B cell (primary cell): ENCODE measurements at regions not wholly inside any gene's neighbourhood (a gene's known extent, or its start where the extent isn't known, plus 50 kb on each side); places are given as distances from the start of the nearest gene placed in this dataset.

ENCODE experiments used
- ATAC-seq: fragments of 200-7000 bp; cut with Tn5 transposase; one replicate; pipeline ENCODE4 v1.10.0; 2021; ENCODE audit warnings: low read depth, mild to moderate bottlenecking, moderate number of reproducible peaks, moderate library complexity
- CTCF ChIA-PET: fragments of 350-600 bp; sonication (Branson Sonifier 250); formaldehyde crosslinking; loops from one replicate; lab custom pipeline; 2021; ENCODE audit warnings: antibody characterized with exemption, inconsistent platforms; lab: Charles Lee
- POLR2A ChIA-PET: fragments of 350-600 bp; sonication (Branson Sonifier 250); formaldehyde crosslinking; loops from one replicate; lab custom pipeline; 2021; ENCODE audit warnings: antibody characterized with exemption; lab: Charles Lee
- DNase-seq: peaks from one replicate; pipeline ENCODE4 v3.0.0; 2013
- H2AFZ ChIP-seq: 2 replicates; pipeline ENCODE4 v1.6.1; 2012; ENCODE audit warnings: mild to moderate bottlenecking, low read depth, low read length; ENCODE audit not compliant: insufficient read depth, poor library complexity, severe bottlenecking
- H3K27ac ChIP-seq, 2 donors: 1 replicate in 1 of 2; 2 replicates in 1 of 2; pipeline ENCODE4 v1.5.1; 2012 to 2013; ENCODE audit warnings: low read length in 2 of 2, mild to moderate bottlenecking in 2 of 2, moderate library complexity in 1 of 2
- H3K27me3 ChIP-seq, 4 experiments: fragments of 200-600 bp in 1 of 4; sonication (generic) in 1 of 4; replicated peaks in 1 of 4; 1 replicate in 2 of 4; 2 replicates in 2 of 4; pipeline versions ENCODE4 v1.6.1 to v1.7.0; 2013 to 2016; ENCODE audit warnings: low read length in 3 of 4, mild to moderate bottlenecking in 2 of 4, mixed read lengths in 1 of 4, moderate library complexity in 1 of 4; ENCODE audit not compliant: insufficient read depth in 4 of 4, control insufficient read depth in 3 of 4; ENCODE audit errors: control extremely low read depth in 1 of 4
- H3K36me3 ChIP-seq, 2 experiments: replicated peaks in 1 of 2; 1 replicate in 1 of 2; 2 replicates in 1 of 2; pipeline versions ENCODE4 v1.6.1 to v1.7.1; 2013; ENCODE audit warnings: low read length in 1 of 2; ENCODE audit not compliant: insufficient read depth in 2 of 2, control insufficient read depth in 1 of 2; ENCODE audit errors: control extremely low read depth in 1 of 2, extremely low read depth in 1 of 2
- H3K4me1 ChIP-seq, 2 donors: fragments of 200-600 bp in 1 of 2; sonication (generic) in 1 of 2; 1 replicate in 1 of 2; 2 replicates in 1 of 2; pipeline versions ENCODE4 v1.5.1 to v1.6.1; 2013 to 2017; ENCODE audit warnings: low read length in 2 of 2; ENCODE audit not compliant: control insufficient read depth in 2 of 2, insufficient read depth in 2 of 2
- H3K4me2 ChIP-seq: replicated peaks from 2 replicates; pipeline ENCODE3; 2012; ENCODE audit warnings: mild to moderate bottlenecking, low read depth, low read length; ENCODE audit not compliant: poor library complexity, severe bottlenecking
- H3K4me3 ChIP-seq, 5 experiments: fragments of 200-600 bp in 1 of 5; sonication (generic) in 1 of 5; 1 replicate in 3 of 5; 2 replicates in 2 of 5; pipeline versions ENCODE4 v1.5.1 to v1.7.0; 2011 to 2016; ENCODE audit warnings: low read length in 4 of 5, mild to moderate bottlenecking in 4 of 5, low read depth in 2 of 5, control low read depth in 1 of 5, moderate library complexity in 1 of 5; ENCODE audit not compliant: insufficient read depth in 1 of 5; ENCODE audit errors: control extremely low read depth in 1 of 5, extremely low read depth in 1 of 5
- H3K79me2 ChIP-seq: fragments of 200-600 bp; sonication (generic); one replicate; pipeline ENCODE4 v1.6.0; 2016; ENCODE audit warnings: low read length; ENCODE audit not compliant: control insufficient read depth, insufficient read depth
- H3K9ac ChIP-seq: fragments of 200-600 bp; sonication (generic); 2 replicates; pipeline ENCODE4 v1.6.1; 2017; ENCODE audit warnings: mild to moderate bottlenecking, low read length, moderate library complexity
- H3K9me3 ChIP-seq, 3 donors: one replicate each; pipeline versions ENCODE4 v1.6.1 to v1.7.1; 2013; ENCODE audit warnings: low read length in 2 of 3; ENCODE audit not compliant: control insufficient read depth in 2 of 3, insufficient read depth in 1 of 3; ENCODE audit errors: control extremely low read depth in 1 of 3
- H4K20me1 ChIP-seq: 2 replicates; pipeline ENCODE4 v1.6.0; 2012; ENCODE audit warnings: mild to moderate bottlenecking, low read length; ENCODE audit not compliant: insufficient read depth, control insufficient read depth, poor library complexity, severe bottlenecking
- H3K27ac Mint-ChIP-seq: one replicate; pipeline ENCODE4 v1.8.0; 2021; ENCODE audit warnings: mixed read lengths
- H3K27me3 Mint-ChIP-seq: one replicate; pipeline ENCODE4 v1.8.0; 2021; ENCODE audit warnings: mixed read lengths
- H3K4me1 Mint-ChIP-seq: one replicate; pipeline ENCODE4 v1.8.0; 2021; ENCODE audit warnings: mixed read lengths
- H3K4me3 Mint-ChIP-seq: one replicate; pipeline ENCODE4 v1.8.0; 2021; ENCODE audit warnings: mixed read lengths
- H3K9me3 Mint-ChIP-seq: one replicate; pipeline ENCODE4 v1.8.0; 2022; ENCODE audit warnings: mixed read lengths; ENCODE audit not compliant: insufficient read depth
- CTCF ChIP-seq: fragments of 200-600 bp; IDR thresholded peaks from one replicate; pipeline ENCODE4 v1.8.0; 2022; ENCODE audit warnings: antibody characterized with exemption, mild to moderate bottlenecking
- EZH2 ChIP-seq: IDR thresholded peaks from 2 replicates; pipeline ENCODE4 v1.6.1; 2012; ENCODE audit warnings: borderline replicate concordance, low read depth, mild to moderate bottlenecking, moderate library complexity, low read length; ENCODE audit not compliant: insufficient read depth, poor library complexity, severe bottlenecking
- WGBS: methylation state at CpG from one replicate; pipeline ENCODE4 v1.1.5; 2013; ENCODE audit warnings: missing lambda C conversion rate; ENCODE audit not compliant: insufficient coverage; 5-methylcytosine and 5-hydroxymethylcytosine counted together
- intact Hi-C: fragments of 100-400 bp; cut with micrococcal nuclease; formaldehyde crosslinking; loops from one replicate; pipeline ENCODE4 v1.10.0; 2022

GRCh38 chr18:73840319-73840945 is 307.2 kb downstream of the FBXO15 start:
- 95% methylated on average over 9 of the region's 11 CpGs for WGBS
- intact Hi-C loops, result loop anchor here (5.0 to 10.0 kb wide), 3 partner anchors 274 to 703 kb away; no protein-coding TSS in a partner anchor
- peaks cover 5% of the 10 kb centered on the region for H3K4me1 Mint-ChIP-seq

More at GRCh38 chr18:73840319-73840945, 307.2 kb downstream of the FBXO15 start:
- Histone ChIP-seq H3K4me1 (peaks cover 0 to 3% of the 10 kb centered on the region in 2 donors), H3K4me2 (no peak overlapping the region), H3K9ac (no peak overlapping the region), H2AFZ (no peak overlapping the region), H3K36me3 (no peaks in the 10 kb centered on the region), H3K9me3 (no peaks in the 10 kb centered on the region), H3K4me3 (no peak overlapping the region), H3K27ac (no peak overlapping the region), H3K27me3 (peaks cover 0 to 4% (median 0%) of the 10 kb centered on the region in 4 experiments), H4K20me1 (no peaks in the 10 kb centered on the region), H3K79me2 (no peaks in the 10 kb centered on the region)
- CTCF ChIA-PET, result interaction anchor here (1.1 kb wide), 1 partner anchor 1078 kb away, joined by 3 read pairs; no protein-coding TSS in a partner anchor
- Mint-ChIP-seq H3K4me3 (no peak overlapping the region), H3K9me3 (no peaks in the 10 kb centered on the region), H3K27me3 (peaks cover 5% of the 10 kb centered on the region), H3K27ac (no peak overlapping the region)
- POLR2A ChIA-PET, result no interaction called here
- no peak for TF ChIP-seq CTCF
- TF ChIP-seq EZH2, result no peak
- DNase-seq (no peak), ATAC-seq (no peak)
